C4-2B (cell line): ENCODE measurements at regions not wholly inside any gene's neighbourhood (a gene's known extent, or its start where the extent isn't known, plus 50 kb on each side); places are given as distances from the start of the nearest gene placed in this dataset.

Experiments
- ZFX ChIP-seq: fragments of 450-650 bp; IDR thresholded peaks from 2 replicates; pipeline ENCODE4 v1.6.1; 2017
- TF ChIP-seq, protein P1 (sequence below): fragments of 450-650 bp; conservative IDR thresholded peaks from 2 replicates; pipeline ENCODE4 v1.5.1; 2017; ENCODE audit warnings: mild to moderate bottlenecking

GRCh38 chr4:77501851-77502250, 103.8 kb upstream of the CXCL13 start:
- TF ChIP-seq, protein P1, sequence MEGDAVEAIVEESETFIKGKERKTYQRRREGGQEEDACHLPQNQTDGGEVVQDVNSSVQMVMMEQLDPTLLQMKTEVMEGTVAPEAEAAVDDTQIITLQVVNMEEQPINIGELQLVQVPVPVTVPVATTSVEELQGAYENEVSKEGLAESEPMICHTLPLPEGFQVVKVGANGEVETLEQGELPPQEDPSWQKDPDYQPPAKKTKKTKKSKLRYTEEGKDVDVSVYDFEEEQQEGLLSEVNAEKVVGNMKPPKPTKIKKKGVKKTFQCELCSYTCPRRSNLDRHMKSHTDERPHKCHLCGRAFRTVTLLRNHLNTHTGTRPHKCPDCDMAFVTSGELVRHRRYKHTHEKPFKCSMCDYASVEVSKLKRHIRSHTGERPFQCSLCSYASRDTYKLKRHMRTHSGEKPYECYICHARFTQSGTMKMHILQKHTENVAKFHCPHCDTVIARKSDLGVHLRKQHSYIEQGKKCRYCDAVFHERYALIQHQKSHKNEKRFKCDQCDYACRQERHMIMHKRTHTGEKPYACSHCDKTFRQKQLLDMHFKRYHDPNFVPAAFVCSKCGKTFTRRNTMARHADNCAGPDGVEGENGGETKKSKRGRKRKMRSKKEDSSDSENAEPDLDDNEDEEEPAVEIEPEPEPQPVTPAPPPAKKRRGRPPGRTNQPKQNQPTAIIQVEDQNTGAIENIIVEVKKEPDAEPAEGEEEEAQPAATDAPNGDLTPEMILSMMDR, result no peak
- no peak for TF ChIP-seq ZFX
